ENCODE measurements at regions not wholly inside any gene's neighbourhood (a gene's known extent, or its start where the extent isn't known, plus 50 kb on each side); places are given as distances from the start of the nearest gene placed in this dataset.

DNA sequence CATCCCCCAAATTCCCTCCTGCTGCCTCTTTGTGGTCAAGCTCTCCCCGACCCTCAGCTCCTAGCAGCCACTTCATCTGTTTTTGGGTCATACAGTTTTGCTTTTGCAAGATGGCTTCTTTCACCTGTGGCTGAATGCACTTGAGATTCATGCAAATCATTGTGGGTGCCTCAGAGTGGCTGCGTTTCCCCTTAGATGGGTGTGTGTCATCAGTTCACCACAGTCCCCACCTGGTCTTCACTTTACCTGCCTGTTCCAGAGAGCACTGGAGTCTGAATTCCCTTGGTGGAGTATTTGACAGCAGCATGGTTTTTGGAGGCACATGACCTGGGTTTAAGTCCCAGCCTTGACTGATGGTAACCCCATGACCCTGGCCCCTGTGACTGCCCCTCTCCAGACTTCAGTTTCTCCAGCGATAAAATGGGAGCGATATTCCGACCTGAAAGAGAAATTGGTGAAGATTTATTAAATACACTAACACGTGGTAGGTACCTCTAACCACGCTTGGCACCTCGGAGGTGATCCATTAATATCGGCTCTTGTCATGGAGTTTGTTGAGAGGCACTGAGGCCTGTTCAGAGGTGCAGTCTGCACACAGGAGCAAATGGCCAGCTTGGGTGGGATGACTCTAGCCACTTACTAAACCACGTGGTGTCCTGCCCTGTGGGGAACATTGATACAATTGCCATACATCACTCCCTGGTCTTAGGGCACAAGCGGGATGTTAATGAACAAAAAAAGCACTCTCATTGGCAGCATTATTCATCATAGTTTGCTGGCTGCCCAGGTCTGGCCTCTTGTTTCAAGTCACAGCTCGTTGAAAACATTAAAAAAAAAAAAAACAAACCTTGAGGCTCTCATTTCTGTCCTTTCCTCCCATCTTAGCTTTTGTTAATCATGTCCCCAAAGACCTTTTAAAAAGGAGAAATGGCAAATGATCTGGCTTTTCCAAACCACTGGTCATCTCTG is 167.2 kb upstream of the KCNG1 start:
- DNase-seq, result no peak
- Histone ChIP-seq H3K27ac (ENCODE audit: low read length) (no peak overlapping the region), H3K9me3 (ENCODE audit: control insufficient read depth, low read depth, low read length) (no peaks in the 10 kb centered on the region), H3K36me3 (ENCODE audit: control insufficient read depth, insufficient read depth, low read length) (no peaks in the 10 kb centered on the region), H3K27me3 (ENCODE audit: control insufficient read depth, insufficient read depth, low read length) (peaks cover 6% of the 10 kb centered on the region), H3K4me3 (ENCODE audit: low read length) (no peak overlapping the region), H3K4me1 (ENCODE audit: control insufficient read depth, insufficient read depth, low read length) (no peaks in the 10 kb centered on the region)
- no CpG with 5 or more reads among the region's 12 CpGs for WGBS (ENCODE audit: insufficient coverage, low lambda C conversion rate)

DNA sequence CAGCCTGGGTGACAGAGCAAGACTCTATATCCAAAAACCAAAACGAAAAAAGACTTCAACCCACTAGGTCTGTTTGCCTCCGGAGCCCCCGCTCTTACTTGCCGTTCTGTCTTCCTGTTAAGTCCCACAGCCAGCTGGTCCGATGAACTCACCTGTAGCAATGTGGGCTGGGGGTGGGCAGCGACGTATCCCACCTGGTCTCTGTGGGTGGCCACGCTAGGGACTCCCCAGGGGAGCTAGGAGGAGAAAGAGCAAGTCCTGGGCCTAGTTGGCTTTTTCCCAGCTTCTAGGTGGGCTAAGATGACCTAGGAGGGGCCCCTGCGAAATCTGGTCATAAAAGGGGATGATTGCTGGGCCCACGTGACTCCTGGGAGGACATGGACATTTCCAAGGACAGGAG is 166.0 kb upstream of the KCNG1 start:
- Histone ChIP-seq H3K27me3 (ENCODE audit: control insufficient read depth, insufficient read depth, low read length) (peaks cover 6% of the 10 kb centered on the region), H3K9me3 (ENCODE audit: control insufficient read depth, low read depth, low read length) (no peaks in the 10 kb centered on the region), H3K27ac (ENCODE audit: low read length) (no peak overlapping the region), H3K4me1 (ENCODE audit: control insufficient read depth, insufficient read depth, low read length) (no peaks in the 10 kb centered on the region), H3K4me3 (ENCODE audit: low read length) (no peak overlapping the region), H3K36me3 (ENCODE audit: control insufficient read depth, insufficient read depth, low read length) (no peaks in the 10 kb centered on the region)
- DNase-seq, result no peak
- WGBS (ENCODE audit: insufficient coverage, low lambda C conversion rate), result no CpG with 5 or more reads among the region's 10 CpGs

DNA sequence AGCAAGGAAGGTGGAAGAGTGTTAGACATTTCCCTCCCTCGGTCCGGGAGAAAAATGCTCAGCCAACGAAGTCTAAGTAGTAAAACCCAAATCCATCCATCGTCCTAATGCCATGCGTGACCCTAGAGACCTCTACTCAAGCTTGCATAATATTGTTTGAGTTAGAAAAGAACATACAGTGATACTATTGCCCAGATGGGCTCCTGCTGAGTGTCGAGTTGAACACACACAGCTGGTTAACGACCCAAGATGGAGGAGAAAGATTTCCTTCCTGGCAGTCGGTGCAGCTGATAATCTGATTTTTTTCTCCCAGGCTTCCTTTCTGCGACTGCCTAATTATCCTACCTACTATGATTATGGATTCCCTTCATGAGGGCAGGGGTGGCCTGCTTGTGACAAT is 164.4 kb upstream of the KCNG1 start:
- Histone ChIP-seq H3K4me3 (ENCODE audit: low read length) (no peak overlapping the region), H3K27me3 (ENCODE audit: control insufficient read depth, insufficient read depth, low read length) (peaks cover 5% of the 10 kb centered on the region), H3K9me3 (ENCODE audit: control insufficient read depth, low read depth, low read length) (no peaks in the 10 kb centered on the region), H3K36me3 (ENCODE audit: control insufficient read depth, insufficient read depth, low read length) (no peaks in the 10 kb centered on the region), H3K27ac (ENCODE audit: low read length) (no peak overlapping the region), H3K4me1 (ENCODE audit: control insufficient read depth, insufficient read depth, low read length) (no peaks in the 10 kb centered on the region)
- DNase-seq, result no peak
- 0% methylated on average over 1 of the region's 9 CpGs for WGBS (ENCODE audit: insufficient coverage, low lambda C conversion rate)

DNA sequence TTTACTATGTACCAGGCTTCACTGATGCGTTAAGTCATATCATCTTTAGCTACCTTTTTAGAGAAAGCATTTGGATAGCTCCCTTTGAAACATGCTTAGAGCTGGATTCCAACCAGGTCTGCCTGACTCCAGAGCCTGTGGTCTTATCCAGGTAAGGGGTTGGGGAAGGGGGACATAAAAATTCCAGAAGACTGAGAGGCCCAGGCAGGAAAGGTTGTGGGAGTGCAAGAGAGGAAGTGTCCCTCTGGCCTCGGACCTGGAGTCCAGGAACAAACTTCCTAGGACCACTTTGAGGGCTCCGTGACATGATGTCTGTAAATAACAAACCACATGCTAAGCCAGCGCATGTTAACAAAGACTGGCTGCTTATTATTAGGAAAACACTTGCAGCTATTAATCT is 163.0 kb upstream of the KCNG1 start:
- Histone ChIP-seq H3K9me3 (ENCODE audit: control insufficient read depth, low read depth, low read length) (no peaks in the 10 kb centered on the region), H3K4me1 (ENCODE audit: control insufficient read depth, insufficient read depth, low read length) (no peaks in the 10 kb centered on the region), H3K4me3 (ENCODE audit: low read length) (no peak overlapping the region), H3K36me3 (ENCODE audit: control insufficient read depth, insufficient read depth, low read length) (no peaks in the 10 kb centered on the region), H3K27ac (ENCODE audit: low read length) (no peak overlapping the region), H3K27me3 (ENCODE audit: control insufficient read depth, insufficient read depth, low read length) (peaks cover 4% of the 10 kb centered on the region)
- DNase-seq, result no peak
- no CpG with 5 or more reads among the region's 4 CpGs for WGBS (ENCODE audit: insufficient coverage, low lambda C conversion rate)

DNA sequence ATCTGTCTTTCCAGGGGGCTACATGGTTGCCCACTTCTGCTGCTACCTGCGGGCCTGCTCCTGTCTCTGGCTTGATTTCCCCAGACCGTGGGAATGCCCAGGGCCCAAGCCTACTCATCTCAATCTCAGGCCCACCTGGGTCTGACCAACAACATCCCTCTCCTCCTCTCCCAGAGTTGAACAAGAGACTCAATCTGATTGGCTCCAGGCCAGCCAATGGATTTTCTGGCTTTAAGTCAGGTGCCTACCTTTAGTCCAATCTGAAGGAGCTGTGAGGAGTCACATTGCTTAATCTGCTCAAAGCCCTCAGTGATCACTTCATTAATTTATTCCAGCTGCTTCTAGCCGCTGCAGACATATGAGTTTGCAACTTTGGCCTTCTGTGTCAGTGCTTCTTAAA is 162.4 kb upstream of the KCNG1 start:
- Histone ChIP-seq H3K9me3 (ENCODE audit: control insufficient read depth, low read depth, low read length) (no peaks in the 10 kb centered on the region), H3K4me1 (ENCODE audit: control insufficient read depth, insufficient read depth, low read length) (no peaks in the 10 kb centered on the region), H3K4me3 (ENCODE audit: low read length) (no peak overlapping the region), H3K27ac (ENCODE audit: low read length) (no peak overlapping the region), H3K36me3 (ENCODE audit: control insufficient read depth, insufficient read depth, low read length) (no peaks in the 10 kb centered on the region), H3K27me3 (ENCODE audit: control insufficient read depth, insufficient read depth, low read length) (peaks cover 4% of the 10 kb centered on the region)
- DNase-seq, result no peak
- no CpG with 5 or more reads among the region's 3 CpGs for WGBS (ENCODE audit: insufficient coverage, low lambda C conversion rate)

DNA sequence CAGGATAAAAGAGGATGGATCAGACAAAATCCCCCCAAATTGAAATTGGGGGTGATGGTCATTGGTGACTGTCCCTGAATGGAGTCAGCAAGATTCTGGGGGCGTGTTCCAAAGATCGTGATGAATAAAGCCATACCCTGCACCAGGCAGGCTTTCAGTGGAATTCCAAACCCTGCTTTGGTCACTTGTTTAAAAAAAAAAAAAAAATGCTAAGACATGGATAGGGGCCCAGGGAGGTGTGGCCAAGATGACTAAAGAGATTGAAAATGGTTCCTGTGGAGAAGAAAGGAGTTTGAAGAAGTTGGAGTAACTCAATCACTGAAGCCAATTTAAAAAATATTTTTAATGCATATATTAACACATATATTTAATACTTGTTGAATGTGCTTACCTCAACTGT is 161.4 kb upstream of the KCNG1 start:
- Histone ChIP-seq H3K36me3 (ENCODE audit: control insufficient read depth, insufficient read depth, low read length) (no peaks in the 10 kb centered on the region), H3K27me3 (ENCODE audit: control insufficient read depth, insufficient read depth, low read length) (peaks cover 4% of the 10 kb centered on the region), H3K4me3 (ENCODE audit: low read length) (no peak overlapping the region), H3K9me3 (ENCODE audit: control insufficient read depth, low read depth, low read length) (no peaks in the 10 kb centered on the region), H3K27ac (ENCODE audit: low read length) (no peak overlapping the region), H3K4me1 (ENCODE audit: control insufficient read depth, insufficient read depth, low read length) (no peaks in the 10 kb centered on the region)
- no peak for DNase-seq
- no CpG with 5 or more reads among the region's 2 CpGs for WGBS (ENCODE audit: insufficient coverage, low lambda C conversion rate)

DNA sequence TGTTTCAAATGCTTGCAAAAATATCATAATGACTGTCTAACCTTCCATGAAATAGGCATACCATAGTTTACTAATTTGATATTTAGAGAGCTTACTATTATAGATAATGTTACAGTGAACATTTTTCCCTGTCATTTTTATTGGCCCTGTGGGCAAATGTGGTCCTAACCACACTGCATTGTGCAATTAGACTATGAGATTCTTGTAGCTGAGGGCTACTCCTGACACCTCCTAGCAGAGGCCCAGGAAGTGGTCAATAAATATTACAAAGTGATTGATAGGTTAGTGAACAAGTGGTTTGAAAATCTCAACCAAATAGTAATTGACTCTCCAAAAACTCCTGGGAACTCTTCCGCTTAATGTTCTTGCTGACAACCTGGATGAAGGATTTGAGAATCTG is 160.5 kb upstream of the KCNG1 start:
- H3K27ac ChIP-seq (ENCODE audit: low read length), result no peak overlapping the region
- 83% methylated on average over 1 of the region's 1 CpG for WGBS (ENCODE audit: insufficient coverage, low lambda C conversion rate)
- H3K9me3 ChIP-seq (ENCODE audit: control insufficient read depth, low read depth, low read length), result no peaks in the 10 kb centered on the region
- H3K36me3 ChIP-seq (ENCODE audit: control insufficient read depth, insufficient read depth, low read length), result no peaks in the 10 kb centered on the region
- DNase-seq, result no peak
- no peaks in the 10 kb centered on the region for H3K4me1 ChIP-seq (ENCODE audit: control insufficient read depth, insufficient read depth, low read length)
- peaks cover 4% of the 10 kb centered on the region for H3K27me3 ChIP-seq (ENCODE audit: control insufficient read depth, insufficient read depth, low read length)
- H3K4me3 ChIP-seq (ENCODE audit: low read length), result no peak overlapping the region

DNA sequence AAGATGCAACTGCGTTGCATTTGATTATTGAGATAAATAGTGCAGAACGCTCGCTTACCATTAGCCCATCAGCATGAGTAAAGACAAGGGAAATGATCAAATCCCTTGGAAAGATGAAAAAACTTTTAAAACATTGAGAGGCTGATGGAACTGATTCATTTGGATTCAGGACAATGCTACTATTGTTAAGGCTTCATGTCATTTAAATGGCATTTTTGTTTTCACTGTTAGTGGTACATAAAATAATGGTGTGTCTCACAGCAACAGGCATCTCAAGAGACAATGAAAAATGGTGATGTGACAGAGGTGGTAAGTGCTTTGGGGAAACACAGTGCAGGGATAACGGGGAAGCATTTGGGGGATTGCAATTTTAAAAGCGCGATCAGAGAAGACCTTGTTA is 159.7 kb upstream of the KCNG1 start:
- Histone ChIP-seq H3K4me1 (ENCODE audit: control insufficient read depth, insufficient read depth, low read length) (no peaks in the 10 kb centered on the region), H3K9me3 (ENCODE audit: control insufficient read depth, low read depth, low read length) (no peaks in the 10 kb centered on the region), H3K27me3 (ENCODE audit: control insufficient read depth, insufficient read depth, low read length) (peaks cover 4% of the 10 kb centered on the region), H3K36me3 (ENCODE audit: control insufficient read depth, insufficient read depth, low read length) (no peaks in the 10 kb centered on the region), H3K27ac (ENCODE audit: low read length) (no peak overlapping the region), H3K4me3 (ENCODE audit: low read length) (no peak overlapping the region)
- no peak for DNase-seq
- 90% methylated on average over 3 of the region's 6 CpGs for WGBS (ENCODE audit: insufficient coverage, low lambda C conversion rate)

DNA sequence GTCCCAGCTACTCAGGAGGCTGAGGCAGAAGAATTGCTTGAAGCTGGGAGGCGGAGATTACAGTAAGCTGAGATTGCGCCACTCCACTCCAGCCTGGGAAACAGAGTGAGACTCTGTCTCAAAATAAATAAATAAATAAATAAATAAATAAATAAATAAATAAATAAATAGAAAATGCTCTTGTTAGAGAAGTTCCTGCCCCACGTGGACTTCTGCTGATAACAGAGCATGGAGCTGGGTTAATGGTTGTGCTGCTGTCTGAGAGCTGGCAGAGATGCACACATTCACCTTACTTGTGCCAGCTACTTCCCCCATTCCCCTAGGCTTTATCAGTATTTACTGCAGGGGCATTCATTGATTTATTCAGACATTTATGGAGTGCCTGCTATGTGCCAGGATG is 155.2 kb upstream of the KCNG1 start:
- Histone ChIP-seq H3K4me3 (ENCODE audit: low read length) (no peak overlapping the region), H3K27ac (ENCODE audit: low read length) (no peak overlapping the region), H3K27me3 (ENCODE audit: control insufficient read depth, insufficient read depth, low read length) (peaks cover 3% of the 10 kb centered on the region), H3K36me3 (ENCODE audit: control insufficient read depth, insufficient read depth, low read length) (no peaks in the 10 kb centered on the region), H3K9me3 (ENCODE audit: control insufficient read depth, low read depth, low read length) (no peaks in the 10 kb centered on the region), H3K4me1 (ENCODE audit: control insufficient read depth, insufficient read depth, low read length) (peaks cover 4% of the 10 kb centered on the region)
- DNase-seq, result no peak
- WGBS (ENCODE audit: insufficient coverage, low lambda C conversion rate), result 14% methylated on average over 1 of the region's 3 CpGs

DNA sequence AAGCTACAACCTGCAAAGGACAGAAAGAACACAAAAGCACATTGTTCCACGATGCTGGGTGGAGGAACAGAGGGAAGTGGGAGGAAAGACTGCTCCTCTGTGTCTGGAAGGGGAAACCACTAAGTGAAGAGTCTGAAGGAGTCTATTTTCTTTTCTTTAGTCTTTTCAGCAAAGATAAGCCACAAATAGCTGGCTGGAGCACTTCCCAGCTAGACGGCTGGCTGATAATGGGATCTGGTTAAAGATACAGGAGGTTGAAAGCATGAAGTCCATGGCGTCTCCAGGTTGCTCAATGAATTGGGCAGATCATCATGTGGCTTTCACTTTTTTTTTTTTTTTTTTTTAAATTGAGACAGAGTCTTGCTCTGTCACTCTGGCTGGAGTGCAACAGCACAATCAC is 154.0 kb upstream of the KCNG1 start:
- H3K9me3 ChIP-seq (ENCODE audit: control insufficient read depth, low read depth, low read length), result no peaks in the 10 kb centered on the region
- WGBS (ENCODE audit: insufficient coverage, low lambda C conversion rate), result no CpG with 5 or more reads among the region's 3 CpGs
- H3K4me3 ChIP-seq (ENCODE audit: low read length), result no peak overlapping the region
- H3K4me1 ChIP-seq (ENCODE audit: control insufficient read depth, insufficient read depth, low read length), result peaks cover 4% of the 10 kb centered on the region
- H3K36me3 ChIP-seq (ENCODE audit: control insufficient read depth, insufficient read depth, low read length), result no peaks in the 10 kb centered on the region
- peak overlapping the region; percentile 37 for H3K27ac ChIP-seq (ENCODE audit: low read length)
- DNase-seq, result peak; percentile 52 to 62
- H3K27me3 ChIP-seq (ENCODE audit: control insufficient read depth, insufficient read depth, low read length), result peaks cover 3% of the 10 kb centered on the region

DNA sequence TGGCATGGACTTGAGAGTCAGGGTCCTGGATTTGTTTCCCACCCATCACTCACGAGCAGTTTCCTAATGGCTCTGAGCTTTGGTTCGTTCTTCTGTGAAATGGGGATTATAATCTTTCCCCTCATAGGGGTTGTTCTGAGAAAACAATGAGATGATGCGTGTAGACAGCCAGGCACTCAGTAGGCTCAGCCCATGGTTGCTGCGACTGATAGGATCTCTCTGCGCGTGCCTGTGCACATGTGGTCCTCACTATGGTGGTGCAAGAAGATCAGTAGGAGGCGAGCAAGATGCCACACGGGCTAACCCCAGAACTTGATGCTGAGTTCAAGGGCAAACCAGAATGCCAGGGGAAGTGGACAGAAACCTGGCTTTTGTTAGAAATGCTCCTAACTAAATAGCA is 153.5 kb upstream of the KCNG1 start:
- Histone ChIP-seq H3K27me3 (ENCODE audit: control insufficient read depth, insufficient read depth, low read length) (peaks cover 2% of the 10 kb centered on the region), H3K36me3 (ENCODE audit: control insufficient read depth, insufficient read depth, low read length) (no peaks in the 10 kb centered on the region), H3K4me3 (ENCODE audit: low read length) (no peak overlapping the region), H3K4me1 (ENCODE audit: control insufficient read depth, insufficient read depth, low read length) (peaks cover 4% of the 10 kb centered on the region), H3K27ac (ENCODE audit: low read length) (peak overlapping the region; percentile 37), H3K9me3 (ENCODE audit: control insufficient read depth, low read depth, low read length) (no peaks in the 10 kb centered on the region)
- WGBS (ENCODE audit: insufficient coverage, low lambda C conversion rate), result no CpG with 5 or more reads among the region's 8 CpGs
- DNase-seq, result no peak
